ENCODE measurements at regions not wholly inside any gene's neighbourhood (a gene's known extent, or its start where the extent isn't known, plus 50 kb on each side); places are given as distances from the start of the nearest gene placed in this dataset.

GRCh38 chr6:51269876-51270275 is 451.2 kb downstream of the TFAP2B start:
- POLR2A ChIA-PET = no interaction called here

GRCh38 chr6:51271615-51272014 is 452.9 kb downstream of the TFAP2B start:
- no peak overlapping the region for H3K27ac ChIP-seq (ENCODE audit: extremely low read depth, low read depth, low read length)
- no peaks in the 10 kb centered on the region for H3K9me3 ChIP-seq (ENCODE audit: control insufficient read depth, insufficient read depth, low read depth, low read length)
- POLR2A ChIA-PET = no interaction called here

More at GRCh38 chr6:51269876-51270275, 451.2 kb downstream of the TFAP2B start:
- H3K9me3 ChIP-seq (ENCODE audit: control insufficient read depth, insufficient read depth, low read depth, low read length) = no peaks in the 10 kb centered on the region
- CTCF ChIA-PET = no interaction called here
- no peak overlapping the region for H3K27ac ChIP-seq (ENCODE audit: extremely low read depth, low read depth, low read length)
- H3K4me3 ChIP-seq (ENCODE audit: low read depth, low read length) = no peak overlapping the region
- no peaks in the 10 kb centered on the region for H3K4me1 ChIP-seq (ENCODE audit: control insufficient read depth, insufficient read depth, low read length)
- TF ChIP-seq ZNF394 (tag by site-specific recombination; IDR thresholded peaks at IDR 0.05; ENCODE audit: borderline replicate concordance) (no peak), HIC1 (tag by site-specific recombination; IDR thresholded peaks at IDR 0.05) (no peak), ZNF404 (tag by site-specific recombination; IDR thresholded peaks at IDR 0.05) (no peak), ZNF529 (tag by site-specific recombination; IDR thresholded peaks at IDR 0.05; ENCODE audit: insufficient replicate concordance) (no peak), ZBTB20 (tag by site-specific recombination; IDR thresholded peaks at IDR 0.05) (no peak), BCL11A (tag by site-specific recombination; IDR thresholded peaks at IDR 0.05; ENCODE audit: low read depth) (no peak), YY2 (tag by site-specific recombination; IDR thresholded peaks at IDR 0.05) (no peak), SCRT2 (tag by site-specific recombination; IDR thresholded peaks at IDR 0.05) (no peak), ZNF274 (IDR thresholded peaks at IDR 0.05; ENCODE audit: low read length) (no peak), ZNF274 (tag by site-specific recombination; IDR thresholded peaks at IDR 0.05; ENCODE audit: borderline replicate concordance) (no peak), ZNF221 (tag by site-specific recombination; IDR thresholded peaks at IDR 0.05; ENCODE audit: borderline replicate concordance) (no peak), ZNF2 (tag by site-specific recombination; IDR thresholded peaks at IDR 0.05) (no peak), ZFHX2 (tag by site-specific recombination; conservative IDR thresholded peaks at IDR 0.05) (no peak)
- H3K36me3 ChIP-seq (ENCODE audit: control insufficient read depth in 2 of 2, insufficient read depth in 1 of 2, low read length in 2 of 2) = no peaks in the 10 kb centered on the region

GRCh38 chr6:51273228-51273961 is 454.7 kb downstream of the TFAP2B start:
- no peak for TF ChIP-seq TSHZ1 (tag by site-specific recombination; IDR thresholded peaks at IDR 0.05; ENCODE audit: borderline replicate concordance)
- no peak for TF ChIP-seq ZNF146 (tag by site-specific recombination; IDR thresholded peaks at IDR 0.05)
- no peak for TF ChIP-seq SETDB1 (IDR thresholded peaks at IDR 0.05; ENCODE audit: insufficient read length, low read length)
- Histone ChIP-seq H3K4me1 (ENCODE audit: control insufficient read depth, insufficient read depth, low read length) (no peaks in the 10 kb centered on the region), H3K4me3 (ENCODE audit: low read depth, low read length) (no peak overlapping the region), H3K9me3 (ENCODE audit: control insufficient read depth, insufficient read depth, low read depth, low read length) (no peaks in the 10 kb centered on the region), H3K36me3 (ENCODE audit: control insufficient read depth in 2 of 2, insufficient read depth in 1 of 2, low read length in 2 of 2) (no peaks in the 10 kb centered on the region), H3K27ac (ENCODE audit: extremely low read depth, low read depth, low read length) (no peak overlapping the region)
- ChIA-PET POLR2A (no interaction called here), CTCF (interaction anchor here (0.6 to 1.3 kb wide), 2 partner anchors 9 to 200 kb away, joined by 3 to 4 read pairs; no protein-coding TSS in a partner anchor)

More at GRCh38 chr6:51271615-51272014, 452.9 kb downstream of the TFAP2B start:
- TF ChIP-seq ZSCAN23 (tag by site-specific recombination; IDR thresholded peaks at IDR 0.05) = no peak
- TF ChIP-seq ZNF600 (tag by site-specific recombination; IDR thresholded peaks at IDR 0.05) = no peak
- TF ChIP-seq ZNF366 (tag by site-specific recombination; conservative IDR thresholded peaks at IDR 0.05) = peak; percentile 79
- no peak for TF ChIP-seq PRDM1 (tag by site-specific recombination; IDR thresholded peaks at IDR 0.05)
- CTCF ChIA-PET = no interaction called here
- Histone ChIP-seq H3K36me3 (ENCODE audit: control insufficient read depth in 2 of 2, insufficient read depth in 1 of 2, low read length in 2 of 2) (no peaks in the 10 kb centered on the region), H3K4me1 (ENCODE audit: control insufficient read depth, insufficient read depth, low read length) (no peaks in the 10 kb centered on the region), H3K4me3 (ENCODE audit: low read depth, low read length) (no peak overlapping the region)

Measured in HEK293 (cell line).